ENCODE measurements at regions not wholly inside any gene's neighbourhood (a gene's known extent, or its start where the extent isn't known, plus 50 kb on each side); places are given as distances from the start of the nearest gene placed in this dataset.

GRCh38 chr10:4051011-4051640 lies 266.1 kb upstream of the KLF6 start:
- Mint-ChIP-seq H3K9me3 (no peaks in the 10 kb centered on the region), H3K27me3 (ENCODE audit: low read depth) (peaks cover 10% of the 10 kb centered on the region), H3K4me1 (ENCODE audit: low read depth) (peaks cover 6% of the 10 kb centered on the region), H3K4me3 (no peak overlapping the region), H3K27ac (no peak overlapping the region), H3K36me3 (ENCODE audit: low read depth) (no peaks in the 10 kb centered on the region)
- DNase-seq (ENCODE audit: low spot score): no peak

GRCh38 chr10:4050061-4050460 lies 265.1 kb upstream of the KLF6 start:
- Mint-ChIP-seq H3K9me3 (no peaks in the 10 kb centered on the region), H3K4me1 (ENCODE audit: low read depth) (peaks cover 6% of the 10 kb centered on the region), H3K4me3 (no peak overlapping the region), H3K36me3 (ENCODE audit: low read depth) (no peaks in the 10 kb centered on the region), H3K27ac (no peak overlapping the region), H3K27me3 (ENCODE audit: low read depth) (peaks cover 12% of the 10 kb centered on the region)
- no peak for DNase-seq (ENCODE audit: low spot score)

- H3K4me1 Mint-ChIP-seq (ENCODE audit: low read depth): peaks cover 6% of the 10 kb centered on the region
- no peaks in the 10 kb centered on the region for H3K36me3 Mint-ChIP-seq (ENCODE audit: low read depth)
- no peak for DNase-seq (ENCODE audit: low spot score)
- no peak overlapping the region for H3K27ac Mint-ChIP-seq
- H3K9me3 Mint-ChIP-seq: no peaks in the 10 kb centered on the region
- no peak overlapping the region for H3K4me3 Mint-ChIP-seq
- H3K27me3 Mint-ChIP-seq (ENCODE audit: low read depth): peaks cover 12% of the 10 kb centered on the region
Observed at GRCh38 chr10:4049348-4049747, 264.3 kb upstream of the KLF6 start.

- no peak overlapping the region for H3K4me3 Mint-ChIP-seq
- H3K9me3 Mint-ChIP-seq: no peaks in the 10 kb centered on the region
- H3K36me3 Mint-ChIP-seq (ENCODE audit: low read depth): no peaks in the 10 kb centered on the region
- DNase-seq (ENCODE audit: low spot score): no peak
- peaks cover 6% of the 10 kb centered on the region for H3K4me1 Mint-ChIP-seq (ENCODE audit: low read depth)
- H3K27me3 Mint-ChIP-seq (ENCODE audit: low read depth): peaks cover 12% of the 10 kb centered on the region
- H3K27ac Mint-ChIP-seq: no peak overlapping the region
Observed at GRCh38 chr10:4048236-4048864, 263.3 kb upstream of the KLF6 start.

GRCh38 chr10:4046712-4047354 lies 261.8 kb upstream of the KLF6 start:
- H3K4me1 Mint-ChIP-seq (ENCODE audit: low read depth): peaks cover 6% of the 10 kb centered on the region
- peaks cover 9% of the 10 kb centered on the region for H3K9me3 Mint-ChIP-seq
- H3K36me3 Mint-ChIP-seq (ENCODE audit: low read depth): peaks cover 8% of the 10 kb centered on the region
- peaks cover 12% of the 10 kb centered on the region for H3K27me3 Mint-ChIP-seq (ENCODE audit: low read depth)
- DNase-seq (ENCODE audit: low spot score): no peak
- no peak overlapping the region for H3K4me3 Mint-ChIP-seq
- no peak overlapping the region for H3K27ac Mint-ChIP-seq

GRCh38 chr10:4046030-4046429 lies 261.0 kb upstream of the KLF6 start:
- Mint-ChIP-seq H3K27ac (no peak overlapping the region), H3K4me3 (no peak overlapping the region), H3K9me3 (peaks cover 17% of the 10 kb centered on the region), H3K27me3 (ENCODE audit: low read depth) (peaks cover 12% of the 10 kb centered on the region), H3K36me3 (ENCODE audit: low read depth) (peaks cover 12% of the 10 kb centered on the region), H3K4me1 (ENCODE audit: low read depth) (no peaks in the 10 kb centered on the region)
- DNase-seq (ENCODE audit: low spot score): no peak

GRCh38 chr10:4043897-4044665 lies 259.1 kb upstream of the KLF6 start:
- Mint-ChIP-seq H3K4me3 (no peak overlapping the region), H3K27ac (no peak overlapping the region), H3K4me1 (ENCODE audit: low read depth) (no peaks in the 10 kb centered on the region), H3K9me3 (peaks cover 24% of the 10 kb centered on the region), H3K27me3 (ENCODE audit: low read depth) (peaks cover 11% of the 10 kb centered on the region), H3K36me3 (ENCODE audit: low read depth) (peaks cover 12% of the 10 kb centered on the region)
- DNase-seq (ENCODE audit: low spot score): no peak

- peaks cover 2% of the 10 kb centered on the region for H3K27me3 Mint-ChIP-seq (ENCODE audit: low read depth)
Observed at GRCh38 chr10:4041635-4042034, 256.6 kb upstream of the KLF6 start.

GRCh38 chr10:4038000-4038399 lies 253.0 kb upstream of the KLF6 start:
- no peak overlapping the region for H3K27ac Mint-ChIP-seq
- H3K9me3 Mint-ChIP-seq: peaks cover 24% of the 10 kb centered on the region
- DNase-seq (ENCODE audit: low spot score): no peak
- H3K4me3 Mint-ChIP-seq: no peak overlapping the region
- no peaks in the 10 kb centered on the region for H3K27me3 Mint-ChIP-seq (ENCODE audit: low read depth)
- peaks cover 14% of the 10 kb centered on the region for H3K36me3 Mint-ChIP-seq (ENCODE audit: low read depth)
- H3K4me1 Mint-ChIP-seq (ENCODE audit: low read depth): peaks cover 25% of the 10 kb centered on the region

More at GRCh38 chr10:4041635-4042034, 256.6 kb upstream of the KLF6 start:
- H3K4me3 Mint-ChIP-seq: no peak overlapping the region
- no peak for DNase-seq (ENCODE audit: low spot score)
- H3K9me3 Mint-ChIP-seq: peaks cover 24% of the 10 kb centered on the region
- peaks cover 12% of the 10 kb centered on the region for H3K36me3 Mint-ChIP-seq (ENCODE audit: low read depth)
- H3K27ac Mint-ChIP-seq: no peak overlapping the region
- no peaks in the 10 kb centered on the region for H3K4me1 Mint-ChIP-seq (ENCODE audit: low read depth)

- H3K36me3 Mint-ChIP-seq (ENCODE audit: low read depth): peaks cover 4% of the 10 kb centered on the region
- H3K27me3 Mint-ChIP-seq (ENCODE audit: low read depth): no peaks in the 10 kb centered on the region
- peaks cover 2% of the 10 kb centered on the region for H3K9me3 Mint-ChIP-seq
- H3K4me3 Mint-ChIP-seq: peak overlapping the region; percentile 75
- DNase-seq (ENCODE audit: low spot score): no peak
- H3K4me1 Mint-ChIP-seq (ENCODE audit: low read depth): peaks cover 35% of the 10 kb centered on the region
- peak overlapping the region; percentile 87 for H3K27ac Mint-ChIP-seq
Observed at GRCh38 chr10:4035599-4035945, 250.6 kb upstream of the KLF6 start.

GRCh38 chr10:4034907-4035598 lies 250.0 kb upstream of the KLF6 start:
- Mint-ChIP-seq H3K27ac (peak overlapping the region; percentile 87), H3K4me1 (ENCODE audit: low read depth) (peaks cover 35% of the 10 kb centered on the region), H3K27me3 (ENCODE audit: low read depth) (no peaks in the 10 kb centered on the region), H3K4me3 (peak overlapping the region; percentile 75), H3K9me3 (no peaks in the 10 kb centered on the region), H3K36me3 (ENCODE audit: low read depth) (peaks cover 4% of the 10 kb centered on the region)
- peak; percentile 23 for DNase-seq (ENCODE audit: low spot score)

GRCh38 chr10:4033341-4033896 lies 248.4 kb upstream of the KLF6 start:
- H3K27ac Mint-ChIP-seq: peak overlapping the region; percentile 81
- no peaks in the 10 kb centered on the region for H3K27me3 Mint-ChIP-seq (ENCODE audit: low read depth)
- H3K4me3 Mint-ChIP-seq: peak overlapping the region; percentile 57
- peaks cover 4% of the 10 kb centered on the region for H3K36me3 Mint-ChIP-seq (ENCODE audit: low read depth)
- H3K4me1 Mint-ChIP-seq (ENCODE audit: low read depth): peaks cover 38% of the 10 kb centered on the region
- no peaks in the 10 kb centered on the region for H3K9me3 Mint-ChIP-seq
- DNase-seq (ENCODE audit: low spot score): peak; percentile 35

- no peaks in the 10 kb centered on the region for H3K9me3 Mint-ChIP-seq
- peaks cover 34% of the 10 kb centered on the region for H3K4me1 Mint-ChIP-seq (ENCODE audit: low read depth)
- H3K27me3 Mint-ChIP-seq (ENCODE audit: low read depth): peaks cover 4% of the 10 kb centered on the region
- no peak overlapping the region for H3K4me3 Mint-ChIP-seq
- no peak overlapping the region for H3K27ac Mint-ChIP-seq
- peaks cover 4% of the 10 kb centered on the region for H3K36me3 Mint-ChIP-seq (ENCODE audit: low read depth)
- DNase-seq (ENCODE audit: low spot score): no peak
Observed at GRCh38 chr10:4029866-4030265, 244.9 kb upstream of the KLF6 start.
